Chondrocyte (in vitro differentiated cells): ENCODE measurements at regions not wholly inside any gene's neighbourhood (a gene's known extent, or its start where the extent isn't known, plus 50 kb on each side); places are given as distances from the start of the nearest gene placed in this dataset.

Experiments used
- DNase-seq: peaks from one replicate; pipeline ENCODE4 v3.0.0; 2021; ENCODE audit warnings: mixed read lengths, low spot score
- H3K27ac Mint-ChIP-seq: one replicate; pipeline ENCODE4 v1.8.0; 2021; ENCODE audit warnings: mild to moderate bottlenecking, moderate library complexity, mixed read lengths; ENCODE audit not compliant: unreplicated experiment
- H3K27me3 Mint-ChIP-seq: 2 replicates; pipeline ENCODE4 v1.8.0; 2021; ENCODE audit warnings: low read depth, mixed read lengths
- H3K36me3 Mint-ChIP-seq: 2 replicates; pipeline ENCODE4 v1.8.0; 2021; ENCODE audit warnings: low read depth, mixed read lengths
- H3K4me1 Mint-ChIP-seq: 2 replicates; pipeline ENCODE4 v1.8.0; 2021; ENCODE audit warnings: low read depth, mild to moderate bottlenecking, mixed read lengths
- H3K4me3 Mint-ChIP-seq: one replicate; pipeline ENCODE4 v1.8.0; 2021; ENCODE audit warnings: mild to moderate bottlenecking, moderate library complexity, mixed read lengths; ENCODE audit not compliant: unreplicated experiment
- H3K9me3 Mint-ChIP-seq: 2 replicates; pipeline ENCODE4 v1.8.0; 2021; ENCODE audit warnings: low read depth, mixed read lengths
- CTCF ChIP-seq: fragments of 200-600 bp; sonication (generic); IDR thresholded peaks from 2 replicates; pipeline ENCODE4 v1.5.0; 2021; ENCODE audit warnings: antibody characterized with exemption, mild to moderate bottlenecking, moderate library complexity

DNA sequence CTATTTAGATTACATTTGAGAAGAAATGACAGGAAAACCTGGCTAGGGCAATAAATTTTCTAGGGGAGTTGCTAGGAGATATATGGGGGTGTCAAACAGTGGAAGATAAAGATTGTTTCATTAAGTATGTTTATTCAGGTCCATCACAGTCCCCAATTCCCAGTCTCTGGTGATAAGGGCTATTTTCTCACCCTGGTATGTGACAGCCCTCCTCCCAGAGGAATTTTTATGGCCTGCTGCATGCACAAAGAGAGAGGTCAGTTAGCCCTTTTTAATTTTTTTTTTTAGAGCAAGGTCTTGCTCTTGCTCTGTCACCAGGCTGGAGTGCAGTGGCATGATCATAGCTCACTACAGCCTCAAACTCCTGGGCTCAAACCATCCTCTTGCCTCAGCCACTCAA, 53.6 kb upstream of the ATF7IP2 start:
- H3K27me3 Mint-ChIP-seq: no peaks in the 10 kb centered on the region
- no peak for TF ChIP-seq CTCF
- H3K4me3 Mint-ChIP-seq: no peak overlapping the region
- H3K36me3 Mint-ChIP-seq: no peaks in the 10 kb centered on the region
- no peak overlapping the region for H3K27ac Mint-ChIP-seq
- DNase-seq: no peak
- no peaks in the 10 kb centered on the region for H3K4me1 Mint-ChIP-seq
- no peaks in the 10 kb centered on the region for H3K9me3 Mint-ChIP-seq

DNA sequence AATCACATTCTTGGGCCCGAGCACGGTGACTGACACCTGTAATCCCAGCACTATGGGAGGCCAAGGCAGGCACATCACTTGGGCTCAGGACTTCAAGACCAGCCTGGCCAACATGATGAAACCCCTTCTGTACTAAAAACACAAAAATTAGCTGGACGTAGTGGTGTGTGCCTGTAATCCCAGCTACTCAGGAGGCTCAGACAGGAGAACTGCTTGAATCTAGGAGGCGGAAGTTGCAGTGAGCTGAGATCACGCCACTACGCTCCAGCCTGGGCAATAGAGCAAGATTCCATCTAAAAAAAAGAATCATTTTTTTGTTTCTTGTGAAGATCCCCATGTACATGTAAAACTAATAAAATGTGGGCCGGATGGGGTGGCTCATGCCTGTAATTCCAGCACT, 53.1 kb upstream of the ATF7IP2 start:
- Mint-ChIP-seq H3K9me3 (no peaks in the 10 kb centered on the region), H3K36me3 (no peaks in the 10 kb centered on the region), H3K27ac (no peak overlapping the region)

DNA sequence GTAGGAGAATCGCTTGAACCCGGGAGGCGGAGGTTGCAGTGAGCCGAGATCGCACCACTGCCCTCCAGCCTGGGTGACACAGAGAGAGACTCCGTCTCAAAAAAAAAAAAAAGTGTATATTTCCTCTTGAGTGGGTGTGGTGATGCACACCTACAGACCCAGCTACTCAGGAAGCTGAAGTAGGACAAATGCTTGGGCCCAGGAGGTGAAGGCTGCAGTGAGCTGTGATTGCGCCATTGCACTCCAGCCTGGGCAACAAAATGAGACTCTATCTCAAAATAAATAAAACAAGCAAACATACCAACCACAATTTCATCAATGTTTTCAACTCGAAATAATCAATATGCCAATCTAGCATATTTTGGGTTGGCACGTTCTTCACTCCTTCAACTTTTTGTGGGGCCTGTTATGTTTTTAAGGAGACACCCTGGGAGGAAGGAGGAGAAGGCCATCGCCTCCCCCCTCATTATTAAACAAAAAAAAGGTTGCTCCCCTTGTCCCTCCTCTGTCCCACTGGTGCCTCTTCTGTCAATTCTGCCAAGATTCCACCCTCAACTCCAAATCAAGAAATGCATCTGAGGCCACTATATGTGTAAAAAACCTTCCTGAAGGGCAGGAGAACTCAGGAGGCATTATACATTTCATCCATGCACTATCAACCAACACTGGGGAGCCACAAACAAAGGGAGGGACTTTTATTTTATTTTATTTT, 52.4 kb upstream of the ATF7IP2 start:
- DNase-seq: no peak
- H3K36me3 Mint-ChIP-seq: no peaks in the 10 kb centered on the region
- TF ChIP-seq CTCF: no peak
- no peak overlapping the region for H3K27ac Mint-ChIP-seq
- no peaks in the 10 kb centered on the region for H3K27me3 Mint-ChIP-seq
- no peaks in the 10 kb centered on the region for H3K9me3 Mint-ChIP-seq
- H3K4me3 Mint-ChIP-seq: no peak overlapping the region
- no peaks in the 10 kb centered on the region for H3K4me1 Mint-ChIP-seq

More for the DNA sequence above, 53.1 kb upstream of the ATF7IP2 start:
- DNase-seq: no peak
- no peaks in the 10 kb centered on the region for H3K4me1 Mint-ChIP-seq
- no peaks in the 10 kb centered on the region for H3K27me3 Mint-ChIP-seq
- no peak overlapping the region for H3K4me3 Mint-ChIP-seq
- no peak for TF ChIP-seq CTCF

- H3K27me3 Mint-ChIP-seq: no peaks in the 10 kb centered on the region
- no peak overlapping the region for H3K27ac Mint-ChIP-seq
- H3K9me3 Mint-ChIP-seq: peaks cover 11% of the 10 kb centered on the region
- no peak for TF ChIP-seq CTCF
- peaks cover 2% of the 10 kb centered on the region for H3K36me3 Mint-ChIP-seq
- no peaks in the 10 kb centered on the region for H3K4me1 Mint-ChIP-seq
- no peak overlapping the region for H3K4me3 Mint-ChIP-seq
- no peak for DNase-seq
Observed at GRCh38 chr16:10335681-10336080, 50.2 kb upstream of the ATF7IP2 start.
